ENCODE measurements at regions not wholly inside any gene's neighbourhood (a gene's known extent, or its start where the extent isn't known, plus 50 kb on each side); places are given as distances from the start of the nearest gene placed in this dataset.

DNA sequence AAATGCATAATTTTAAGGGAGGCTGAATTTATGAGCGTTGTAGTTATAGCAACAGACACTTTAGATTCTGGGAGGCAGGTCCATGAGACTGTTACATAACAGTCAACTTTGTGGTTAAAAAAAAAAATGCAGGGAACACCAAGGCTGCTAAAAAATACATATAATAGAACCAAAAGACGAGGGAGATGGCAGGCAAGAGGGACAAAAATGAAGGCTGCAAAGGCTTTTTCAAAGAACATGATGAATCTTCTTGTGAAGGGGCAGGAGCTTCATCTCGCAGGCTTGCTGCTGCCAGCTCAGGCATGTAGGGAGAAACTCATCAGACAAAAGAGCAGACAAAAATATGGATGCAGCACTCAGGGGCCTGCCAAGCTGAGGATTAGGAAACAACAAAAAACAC is 243.9 kb downstream of the SHQ1 start:
- Mint-ChIP-seq H3K27me3 (ENCODE audit: low read depth) (peaks cover 2% of the 10 kb centered on the region), H3K4me3 (no peak overlapping the region), H3K9me3 (no peaks in the 10 kb centered on the region), H3K27ac (no peak overlapping the region), H3K4me1 (peaks cover 9% of the 10 kb centered on the region), H3K36me3 (no peaks in the 10 kb centered on the region)
- no peak for DNase-seq (ENCODE audit: low spot score in 2 of 2, unreplicated experiment in 2 of 2)
- TF ChIP-seq, protein P1, sequence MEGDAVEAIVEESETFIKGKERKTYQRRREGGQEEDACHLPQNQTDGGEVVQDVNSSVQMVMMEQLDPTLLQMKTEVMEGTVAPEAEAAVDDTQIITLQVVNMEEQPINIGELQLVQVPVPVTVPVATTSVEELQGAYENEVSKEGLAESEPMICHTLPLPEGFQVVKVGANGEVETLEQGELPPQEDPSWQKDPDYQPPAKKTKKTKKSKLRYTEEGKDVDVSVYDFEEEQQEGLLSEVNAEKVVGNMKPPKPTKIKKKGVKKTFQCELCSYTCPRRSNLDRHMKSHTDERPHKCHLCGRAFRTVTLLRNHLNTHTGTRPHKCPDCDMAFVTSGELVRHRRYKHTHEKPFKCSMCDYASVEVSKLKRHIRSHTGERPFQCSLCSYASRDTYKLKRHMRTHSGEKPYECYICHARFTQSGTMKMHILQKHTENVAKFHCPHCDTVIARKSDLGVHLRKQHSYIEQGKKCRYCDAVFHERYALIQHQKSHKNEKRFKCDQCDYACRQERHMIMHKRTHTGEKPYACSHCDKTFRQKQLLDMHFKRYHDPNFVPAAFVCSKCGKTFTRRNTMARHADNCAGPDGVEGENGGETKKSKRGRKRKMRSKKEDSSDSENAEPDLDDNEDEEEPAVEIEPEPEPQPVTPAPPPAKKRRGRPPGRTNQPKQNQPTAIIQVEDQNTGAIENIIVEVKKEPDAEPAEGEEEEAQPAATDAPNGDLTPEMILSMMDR (IDR thresholded peaks at IDR 0.05; ENCODE audit: unreplicated experiment), result no peak

DNA sequence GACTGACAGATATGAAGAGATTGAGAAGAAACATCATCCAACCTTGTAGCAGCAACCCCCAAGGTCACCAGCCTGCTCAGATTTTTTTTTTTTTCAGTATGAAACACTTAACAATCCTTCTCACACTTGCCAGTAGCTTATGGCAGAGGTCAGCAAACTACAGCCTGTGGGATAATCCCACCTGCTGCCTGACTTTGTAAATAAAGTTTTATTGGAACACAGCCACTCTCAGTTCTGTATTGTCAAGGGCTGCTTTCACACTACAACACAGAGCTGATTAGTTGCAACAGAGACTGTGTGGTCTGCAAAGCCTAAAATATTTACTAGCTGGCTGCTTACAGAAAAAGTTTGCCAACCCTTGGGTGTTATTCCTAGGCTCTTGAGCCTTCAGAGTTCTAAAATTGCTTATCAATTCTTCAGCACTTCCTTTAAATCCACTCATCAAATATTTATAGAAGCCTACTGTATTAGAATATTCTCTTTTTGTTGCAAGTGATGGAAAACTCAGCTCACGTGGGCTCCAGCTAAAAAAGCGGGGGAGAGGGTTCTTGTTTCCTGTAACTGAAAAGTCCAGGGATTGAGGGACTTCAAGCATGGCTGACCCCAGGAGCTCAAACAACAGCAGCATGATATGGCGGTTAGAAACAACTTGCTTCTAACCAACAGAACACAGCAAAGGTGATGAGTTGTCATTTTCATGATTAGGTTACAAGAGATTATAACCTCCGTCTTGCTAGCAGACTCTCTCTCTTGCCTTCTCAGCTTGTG is 246.1 kb downstream of the SHQ1 start:
- Mint-ChIP-seq H3K27ac (no peak overlapping the region), H3K4me1 (peaks cover 19% of the 10 kb centered on the region), H3K9me3 (no peaks in the 10 kb centered on the region), H3K36me3 (no peaks in the 10 kb centered on the region), H3K4me3 (no peak overlapping the region), H3K27me3 (ENCODE audit: low read depth) (peaks cover 11% of the 10 kb centered on the region)
- DNase-seq (ENCODE audit: low spot score in 2 of 2, unreplicated experiment in 2 of 2), result no peak
- TF ChIP-seq, protein P1 (IDR thresholded peaks at IDR 0.05; ENCODE audit: unreplicated experiment), result no peak

DNA sequence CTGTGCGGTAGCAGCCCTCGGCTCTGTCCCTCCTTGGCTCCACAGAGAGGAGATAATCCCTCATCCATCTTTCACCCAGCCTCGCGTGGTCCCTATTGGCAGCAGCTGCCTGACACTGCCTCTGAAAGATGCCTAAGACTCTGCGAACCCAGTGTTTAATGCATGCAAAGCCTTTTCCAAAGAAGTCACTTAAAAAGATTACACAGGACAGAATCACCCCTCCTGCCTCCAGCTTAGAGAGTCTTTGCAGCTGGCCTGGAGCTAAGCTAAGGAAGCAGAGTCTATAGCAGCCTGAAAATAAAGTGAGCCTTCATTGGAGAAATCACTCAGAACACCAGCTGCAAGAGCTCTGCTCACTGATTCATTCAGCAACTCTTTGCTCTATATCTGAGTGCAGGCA is 247.2 kb downstream of the SHQ1 start:
- H3K27ac Mint-ChIP-seq, result no peak overlapping the region
- TF ChIP-seq, protein P1 (IDR thresholded peaks at IDR 0.05; ENCODE audit: unreplicated experiment), result no peak
- peaks cover 17% of the 10 kb centered on the region for H3K4me1 Mint-ChIP-seq
- H3K9me3 Mint-ChIP-seq, result no peaks in the 10 kb centered on the region
- peaks cover 11% of the 10 kb centered on the region for H3K27me3 Mint-ChIP-seq (ENCODE audit: low read depth)
- no peak overlapping the region for H3K4me3 Mint-ChIP-seq
- no peaks in the 10 kb centered on the region for H3K36me3 Mint-ChIP-seq
- no peak for DNase-seq (ENCODE audit: low spot score in 2 of 2, unreplicated experiment in 2 of 2)

DNA sequence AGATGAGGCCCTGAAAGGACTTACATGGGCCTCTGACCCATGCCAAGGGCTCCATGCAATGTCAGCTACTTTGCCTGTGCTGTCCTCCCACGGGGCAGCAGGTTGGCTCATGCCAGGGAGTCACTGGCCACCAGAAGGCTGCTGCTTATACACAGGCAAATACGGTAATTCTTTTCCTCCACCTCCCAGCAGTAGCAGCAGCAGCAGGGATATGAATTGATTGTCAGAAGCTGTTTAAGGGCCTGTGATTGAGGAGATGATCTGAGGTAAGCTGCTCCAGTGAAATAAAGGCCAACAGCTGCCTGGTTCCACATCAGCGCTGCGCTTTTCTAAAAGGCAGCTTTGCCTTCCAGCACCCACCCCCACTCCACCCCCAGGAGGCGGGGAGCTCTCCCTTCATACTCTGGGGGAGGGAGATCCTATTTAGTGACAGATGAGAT is 250.5 kb downstream of the SHQ1 start:
- no peak overlapping the region for H3K4me3 Mint-ChIP-seq
- no peak overlapping the region for H3K27ac Mint-ChIP-seq

DNA sequence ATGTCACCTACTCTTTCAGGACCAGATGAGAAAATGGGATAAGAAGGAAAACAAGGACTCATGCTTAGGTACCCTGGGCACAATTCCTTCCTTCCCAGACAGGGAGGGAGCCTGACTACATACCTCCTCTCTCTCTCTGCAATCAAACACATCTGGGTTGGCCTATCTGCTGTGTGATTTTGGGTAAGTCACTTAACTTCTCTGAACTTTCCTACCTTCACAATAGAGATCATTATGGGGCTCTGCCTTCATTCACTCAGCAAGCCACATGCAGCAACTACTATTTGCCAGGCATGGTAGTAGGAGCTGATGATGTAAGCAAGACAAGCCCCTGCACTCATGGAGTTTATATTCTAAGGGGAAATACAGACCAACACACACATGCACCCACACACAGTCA is 251.2 kb downstream of the SHQ1 start:
- Mint-ChIP-seq H3K27ac (no peak overlapping the region), H3K4me1 (peaks cover 24% of the 10 kb centered on the region), H3K36me3 (no peaks in the 10 kb centered on the region), H3K27me3 (ENCODE audit: low read depth) (peaks cover 18% of the 10 kb centered on the region), H3K4me3 (no peak overlapping the region), H3K9me3 (no peaks in the 10 kb centered on the region)
- no peak for DNase-seq (ENCODE audit: low spot score in 2 of 2, unreplicated experiment in 2 of 2)
- TF ChIP-seq, protein P1 (IDR thresholded peaks at IDR 0.05; ENCODE audit: unreplicated experiment), result no peak

More for the DNA sequence above, 250.5 kb downstream of the SHQ1 start:
- Mint-ChIP-seq H3K36me3 (no peaks in the 10 kb centered on the region), H3K4me1 (peaks cover 20% of the 10 kb centered on the region), H3K27me3 (ENCODE audit: low read depth) (peaks cover 15% of the 10 kb centered on the region), H3K9me3 (no peaks in the 10 kb centered on the region)
- TF ChIP-seq, protein P1 (IDR thresholded peaks at IDR 0.05; ENCODE audit: unreplicated experiment), result no peak
- DNase-seq (ENCODE audit: low spot score in 2 of 2, unreplicated experiment in 2 of 2), result no peak
